HEK293 (cell line): ENCODE measurements at regions not wholly inside any gene's neighbourhood (a gene's known extent, or its start where the extent isn't known, plus 50 kb on each side); places are given as distances from the start of the nearest gene placed in this dataset.
"Not testable (repeated sequence)": the region's sequence is repeated elsewhere in the genome, so short reads cannot be mapped to it uniquely, and the experiment has no call there.

Experiments
- CTCF ChIP-seq: fragments of 450-650 bp; formaldehyde crosslinking; IDR thresholded peaks from 2 replicates; pipeline ENCODE4 v1.5.1; 2016; ENCODE audit warnings: missing biosample characterization, missing genetic modification characterization
- PRDM4 ChIP-seq: fragments of 450-650 bp; formaldehyde crosslinking; IDR thresholded peaks from 2 replicates; pipeline ENCODE4 v1.5.1; 2017; ENCODE audit warnings: missing biosample characterization, missing genetic modification characterization
- REST ChIP-seq: fragments of 450-650 bp; formaldehyde crosslinking; IDR thresholded peaks from 2 replicates; pipeline ENCODE4 v1.5.1; 2016; ENCODE audit warnings: missing biosample characterization, missing genetic modification characterization
- YY1 ChIP-seq: fragments of 450-650 bp; formaldehyde crosslinking; IDR thresholded peaks from 2 replicates; pipeline ENCODE4 v1.5.1; 2018; ENCODE audit warnings: missing biosample characterization, missing genetic modification characterization
- ZBTB10 ChIP-seq: fragments of 450-650 bp; formaldehyde crosslinking; IDR thresholded peaks from 2 replicates; pipeline ENCODE4 v1.5.1; 2016; ENCODE audit warnings: missing biosample characterization, missing genetic modification characterization
- ZBTB6 ChIP-seq: fragments of 450-650 bp; formaldehyde crosslinking; IDR thresholded peaks from 2 replicates; pipeline ENCODE4 v1.5.1; 2017; ENCODE audit warnings: missing biosample characterization, missing genetic modification characterization
- ZNF513 ChIP-seq: fragments of 450-650 bp; IDR thresholded peaks from 2 replicates; pipeline ENCODE4 v1.5.1; 2018; ENCODE audit warnings: missing biosample characterization, missing genetic modification characterization
- ZNF704 ChIP-seq: fragments of 450-650 bp; formaldehyde crosslinking; IDR thresholded peaks from 2 replicates; pipeline ENCODE4 v1.5.1; 2016; ENCODE audit warnings: missing biosample characterization, missing genetic modification characterization

GRCh38 chr2:89936559-89936958, 1245.1 kb downstream of the RPIA start:
- not testable (repeated sequence) for TF ChIP-seq REST; ZBTB6 (tag by site-specific recombination); PRDM4 (tag by site-specific recombination); CTCF (tag by site-specific recombination); ZBTB10; YY1; ZNF704 (tag by site-specific recombination); ZNF513 (tag by site-specific recombination)
